IPS-18a (cell line): ENCODE measurements at regions not wholly inside any gene's neighbourhood (a gene's known extent, or its start where the extent isn't known, plus 50 kb on each side); places are given as distances from the start of the nearest gene placed in this dataset.

ENCODE experiments used
- H3K27ac ChIP-seq: one replicate; pipeline ENCODE4 v1.5.1; 2013; ENCODE audit warnings: low read length
- H3K27me3 ChIP-seq: one replicate; pipeline ENCODE4 v1.6.1; 2013; ENCODE audit warnings: mild to moderate bottlenecking, low read length; ENCODE audit not compliant: control insufficient read depth, insufficient read depth
- H3K36me3 ChIP-seq: one replicate; pipeline ENCODE4 v1.6.1; 2013; ENCODE audit warnings: low read depth, low read length; ENCODE audit not compliant: control insufficient read depth
- H3K4me1 ChIP-seq: one replicate; pipeline ENCODE4 v1.6.1; 2013; ENCODE audit warnings: low read depth, low read length; ENCODE audit not compliant: control insufficient read depth
- H3K4me3 ChIP-seq: one replicate; pipeline ENCODE4 v1.5.1; 2013; ENCODE audit warnings: low read length
- H3K9ac ChIP-seq: one replicate; pipeline ENCODE4 v1.6.1; 2013; ENCODE audit warnings: mild to moderate bottlenecking, low read length, moderate library complexity
- H3K9me3 ChIP-seq: one replicate; pipeline ENCODE4 v1.6.1; 2013; ENCODE audit warnings: low read depth, low read length; ENCODE audit not compliant: control insufficient read depth

GRCh38 chr6:140897349-140897748 is 1235.4 kb upstream of the GJE1 start:
- H3K9me3 ChIP-seq: peaks cover 9% of the 10 kb centered on the region
- H3K4me1 ChIP-seq: no peaks in the 10 kb centered on the region
- H3K27ac ChIP-seq: no peak overlapping the region
- no peaks in the 10 kb centered on the region for H3K36me3 ChIP-seq
- no peaks in the 10 kb centered on the region for H3K27me3 ChIP-seq
- no peak overlapping the region for H3K9ac ChIP-seq
- H3K4me3 ChIP-seq: no peak overlapping the region

DNA sequence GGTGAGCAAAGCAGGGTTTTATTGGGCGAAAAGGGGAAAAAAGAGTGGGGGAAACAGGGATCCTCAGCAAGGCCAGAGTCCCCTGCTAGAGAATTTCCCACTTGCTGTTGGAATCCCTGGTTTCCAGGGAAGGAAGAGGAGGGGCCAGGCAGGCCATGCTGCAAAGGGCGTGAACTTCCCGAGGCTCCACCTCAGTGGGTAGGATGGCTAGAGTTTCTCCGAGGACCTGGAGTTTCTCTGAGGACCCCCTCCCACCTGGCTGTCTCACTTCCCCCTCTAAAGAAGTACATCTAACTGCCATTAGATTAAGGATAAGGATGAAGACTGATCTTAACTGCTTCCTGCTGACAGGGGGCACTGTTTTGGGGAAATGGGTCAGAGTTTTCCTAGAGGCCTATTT is 1239.3 kb upstream of the GJE1 start:
- H3K9ac ChIP-seq: no peak overlapping the region
- no peaks in the 10 kb centered on the region for H3K27me3 ChIP-seq
- H3K27ac ChIP-seq: no peak overlapping the region
- no peaks in the 10 kb centered on the region for H3K36me3 ChIP-seq
- H3K9me3 ChIP-seq: peaks cover 3% of the 10 kb centered on the region
- H3K4me1 ChIP-seq: peaks cover 2% of the 10 kb centered on the region
- H3K4me3 ChIP-seq: no peak overlapping the region

DNA sequence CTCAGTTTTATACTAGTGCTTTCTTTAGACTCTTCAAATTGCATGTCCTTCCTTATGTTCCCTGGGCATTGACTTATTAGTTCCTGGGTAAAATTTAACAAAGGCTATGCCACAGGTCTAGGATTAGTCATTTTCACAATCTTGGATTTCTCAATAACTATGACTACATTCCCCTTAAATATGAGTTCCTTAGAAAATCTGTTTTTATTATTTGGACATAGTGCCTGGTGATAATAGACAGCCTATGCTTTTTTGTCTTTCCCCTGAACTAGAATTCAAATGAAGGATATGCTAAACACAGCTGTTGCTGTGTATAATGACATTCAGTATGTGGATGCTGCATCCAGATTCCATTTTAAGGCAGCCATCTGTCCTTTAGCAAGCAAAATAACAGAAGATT is 1252.8 kb upstream of the GJE1 start:
- Histone ChIP-seq H3K9me3 (no peaks in the 10 kb centered on the region), H3K27ac (no peak overlapping the region), H3K4me3 (no peak overlapping the region), H3K36me3 (no peaks in the 10 kb centered on the region), H3K9ac (no peak overlapping the region), H3K4me1 (no peaks in the 10 kb centered on the region), H3K27me3 (no peaks in the 10 kb centered on the region)

- H3K27me3 ChIP-seq: no peaks in the 10 kb centered on the region
- H3K27ac ChIP-seq: no peak overlapping the region
- H3K36me3 ChIP-seq: no peaks in the 10 kb centered on the region
- H3K9me3 ChIP-seq: no peaks in the 10 kb centered on the region
- H3K9ac ChIP-seq: no peak overlapping the region
- H3K4me3 ChIP-seq: no peak overlapping the region
- H3K4me1 ChIP-seq: no peaks in the 10 kb centered on the region
Measured at GRCh38 chr6:140874066-140874465, 1258.7 kb upstream of the GJE1 start.

DNA sequence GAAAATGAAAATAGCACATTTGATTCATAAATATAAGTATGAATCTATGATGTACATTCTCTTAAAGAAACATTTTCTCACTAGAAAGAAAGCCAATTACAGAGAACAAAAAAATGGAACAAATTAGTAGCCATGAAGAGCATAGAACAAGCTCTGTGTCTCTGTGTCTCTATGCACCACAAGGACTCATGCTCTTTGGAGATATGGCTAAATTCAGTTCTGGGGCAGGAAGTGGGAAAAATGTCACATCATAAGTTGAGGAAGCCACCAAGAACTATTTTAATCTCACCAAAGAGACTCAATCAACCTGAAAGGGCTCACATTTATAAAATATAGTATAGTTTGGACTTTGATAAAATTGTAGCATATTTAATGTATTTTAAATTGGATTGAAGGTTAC is 1259.8 kb upstream of the GJE1 start:
- H3K9ac ChIP-seq: no peak overlapping the region
- H3K36me3 ChIP-seq: no peaks in the 10 kb centered on the region
- no peaks in the 10 kb centered on the region for H3K4me1 ChIP-seq
- no peaks in the 10 kb centered on the region for H3K9me3 ChIP-seq
- H3K27me3 ChIP-seq: no peaks in the 10 kb centered on the region
- no peak overlapping the region for H3K4me3 ChIP-seq
- no peak overlapping the region for H3K27ac ChIP-seq

GRCh38 chr6:140871911-140872310 is 1260.8 kb upstream of the GJE1 start:
- no peak overlapping the region for H3K9ac ChIP-seq

DNA sequence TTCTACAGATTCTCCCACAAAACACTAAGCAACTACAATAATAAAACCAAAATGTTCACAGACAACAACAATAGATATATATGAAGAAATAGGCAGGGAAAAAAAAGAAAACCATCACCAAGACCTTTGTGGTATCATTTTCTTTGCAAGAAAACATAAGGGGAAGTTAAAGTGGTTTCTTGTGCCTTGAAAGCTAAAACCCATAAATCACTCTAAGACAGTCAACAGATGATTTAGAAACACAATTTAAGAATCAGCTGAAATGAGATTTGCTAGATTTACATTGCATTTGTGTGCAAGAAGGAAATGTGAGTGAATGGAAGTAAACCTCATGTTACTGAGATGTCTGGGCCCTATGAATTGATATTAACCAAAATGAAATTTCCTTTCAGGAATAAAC is 1265.4 kb upstream of the GJE1 start:
- H3K9ac ChIP-seq: no peak overlapping the region
- no peak overlapping the region for H3K27ac ChIP-seq
- no peaks in the 10 kb centered on the region for H3K27me3 ChIP-seq
- H3K4me1 ChIP-seq: no peaks in the 10 kb centered on the region
- H3K4me3 ChIP-seq: no peak overlapping the region
- no peaks in the 10 kb centered on the region for H3K9me3 ChIP-seq
- no peaks in the 10 kb centered on the region for H3K36me3 ChIP-seq

More at GRCh38 chr6:140871911-140872310, 1260.8 kb upstream of the GJE1 start:
- Histone ChIP-seq H3K36me3 (no peaks in the 10 kb centered on the region), H3K27ac (no peak overlapping the region), H3K27me3 (no peaks in the 10 kb centered on the region), H3K4me3 (no peak overlapping the region), H3K9me3 (no peaks in the 10 kb centered on the region), H3K4me1 (no peaks in the 10 kb centered on the region)

- H3K4me3 ChIP-seq: no peak overlapping the region
- H3K27ac ChIP-seq: no peak overlapping the region
- no peak overlapping the region for H3K9ac ChIP-seq
- no peaks in the 10 kb centered on the region for H3K27me3 ChIP-seq
- no peaks in the 10 kb centered on the region for H3K4me1 ChIP-seq
- H3K36me3 ChIP-seq: no peaks in the 10 kb centered on the region
- no peaks in the 10 kb centered on the region for H3K9me3 ChIP-seq
Measured at GRCh38 chr6:140858381-140858971, 1274.2 kb upstream of the GJE1 start.

DNA sequence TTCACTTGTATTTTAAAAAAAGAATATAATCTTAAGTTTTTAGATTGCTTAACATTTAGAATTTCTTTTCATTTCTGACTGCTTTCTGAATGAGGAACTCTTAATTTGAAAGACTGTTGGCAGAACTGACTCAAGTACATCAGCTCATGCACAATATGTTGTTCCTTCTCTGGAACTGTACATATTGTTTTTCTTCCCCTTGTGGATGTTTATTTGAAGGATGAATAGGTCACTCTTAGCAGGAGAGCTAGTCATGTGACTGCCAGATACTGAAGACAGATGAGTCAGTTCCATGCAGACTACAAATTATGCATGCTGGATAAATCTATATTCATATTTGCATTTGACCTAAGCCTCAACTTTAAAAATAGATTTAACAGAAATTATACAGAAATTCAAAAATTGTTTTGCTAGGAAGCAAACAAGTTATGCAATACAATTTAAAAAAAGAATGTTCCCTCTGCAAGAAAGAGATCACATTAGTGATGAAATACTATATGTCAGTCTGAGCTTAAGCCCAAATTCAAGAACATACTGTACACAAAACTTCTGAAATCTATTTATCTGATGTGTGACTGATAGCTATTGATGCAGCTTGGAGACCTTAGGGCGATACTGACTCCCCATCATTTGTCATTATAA is 1274.9 kb upstream of the GJE1 start:
- H3K36me3 ChIP-seq: no peaks in the 10 kb centered on the region
- no peaks in the 10 kb centered on the region for H3K4me1 ChIP-seq
- H3K27ac ChIP-seq: no peak overlapping the region
- no peak overlapping the region for H3K4me3 ChIP-seq
- H3K9me3 ChIP-seq: no peaks in the 10 kb centered on the region
- no peaks in the 10 kb centered on the region for H3K27me3 ChIP-seq
- no peak overlapping the region for H3K9ac ChIP-seq

DNA sequence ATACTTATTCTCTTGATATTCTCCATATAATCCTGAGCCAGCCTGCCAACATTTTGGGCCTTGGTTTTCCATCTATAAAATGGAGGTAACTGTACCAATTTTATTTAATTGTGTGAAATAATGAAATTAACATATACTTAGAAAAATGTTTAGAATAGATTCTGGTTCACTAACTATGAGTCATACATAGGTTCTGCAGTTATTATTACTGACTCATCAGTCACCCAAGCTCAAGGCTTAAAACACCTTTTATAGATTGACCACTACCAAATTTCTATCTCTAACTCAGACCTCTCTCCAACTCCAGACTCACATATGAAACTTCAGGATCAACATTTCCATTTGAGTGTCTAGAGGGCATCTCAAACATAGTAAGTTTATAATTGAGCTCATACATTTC is 1277.2 kb upstream of the GJE1 start:
- no peaks in the 10 kb centered on the region for H3K27me3 ChIP-seq
- H3K36me3 ChIP-seq: no peaks in the 10 kb centered on the region
- H3K9me3 ChIP-seq: no peaks in the 10 kb centered on the region
- no peak overlapping the region for H3K27ac ChIP-seq
- no peaks in the 10 kb centered on the region for H3K4me1 ChIP-seq
- H3K4me3 ChIP-seq: no peak overlapping the region
- no peak overlapping the region for H3K9ac ChIP-seq

DNA sequence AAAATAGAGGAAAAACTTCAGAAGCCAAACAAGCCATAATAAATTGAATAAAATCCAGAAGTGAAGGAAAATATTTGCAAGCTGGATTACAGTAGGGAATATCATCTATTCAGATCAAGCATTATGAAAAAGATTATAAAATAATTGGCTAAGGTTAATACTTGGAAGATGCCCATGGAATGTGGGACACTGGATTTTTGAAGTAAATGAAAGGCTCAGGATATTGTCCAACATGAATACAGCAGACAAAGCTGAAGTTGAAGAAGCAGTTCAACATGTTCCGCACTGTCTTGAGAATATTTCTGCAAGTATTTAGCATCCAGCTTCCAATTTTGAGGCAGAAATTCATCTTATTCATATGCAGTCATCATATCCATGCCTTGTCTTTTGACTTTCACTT is 1278.4 kb upstream of the GJE1 start:
- Histone ChIP-seq H3K36me3 (no peaks in the 10 kb centered on the region), H3K27me3 (no peaks in the 10 kb centered on the region), H3K27ac (no peak overlapping the region), H3K9ac (no peak overlapping the region), H3K9me3 (no peaks in the 10 kb centered on the region), H3K4me3 (no peak overlapping the region), H3K4me1 (no peaks in the 10 kb centered on the region)

- no peaks in the 10 kb centered on the region for H3K36me3 ChIP-seq
- no peak overlapping the region for H3K4me3 ChIP-seq
- H3K9me3 ChIP-seq: no peaks in the 10 kb centered on the region
- H3K27ac ChIP-seq: no peak overlapping the region
- H3K4me1 ChIP-seq: no peaks in the 10 kb centered on the region
- H3K9ac ChIP-seq: no peak overlapping the region
- no peaks in the 10 kb centered on the region for H3K27me3 ChIP-seq
Measured at GRCh38 chr6:140850438-140850837, 1282.3 kb upstream of the GJE1 start.
